HG02759 (cell line): ENCODE measurements at regions not wholly inside any gene's neighbourhood (a gene's known extent, or its start where the extent isn't known, plus 50 kb on each side); places are given as distances from the start of the nearest gene placed in this dataset.

Source experiments
- ATAC-seq: cut with Tn5 transposase; IDR thresholded peaks from one replicate; pipeline ENCODE4 v1.9.1; 2021; ENCODE audit warnings: mild to moderate bottlenecking, moderate library complexity; ENCODE audit not compliant: unreplicated experiment

- no peak for ATAC-seq
Observed at GRCh38 chr3:31364711-31365110, 168.0 kb upstream of the STT3B start.

- ATAC-seq, result no peak
Observed at GRCh38 chr3:31367518-31367917, 165.2 kb upstream of the STT3B start.

GRCh38 chr3:31369637-31370379 lies 162.9 kb upstream of the STT3B start:
- ATAC-seq, result no peak

- no peak for ATAC-seq
Observed at GRCh38 chr3:31370380-31370666, 162.4 kb upstream of the STT3B start.

GRCh38 chr3:31370681-31371080 lies 162.0 kb upstream of the STT3B start:
- ATAC-seq, result no peak

GRCh38 chr3:31371484-31372177 lies 161.1 kb upstream of the STT3B start:
- ATAC-seq, result no peak

GRCh38 chr3:31373681-31374080 lies 159.0 kb upstream of the STT3B start:
- no peak for ATAC-seq

GRCh38 chr3:31377045-31377642 lies 155.6 kb upstream of the STT3B start:
- no peak for ATAC-seq

- no peak for ATAC-seq
Observed at GRCh38 chr3:31378231-31378630, 154.5 kb upstream of the STT3B start.

- ATAC-seq, result no peak
Observed at GRCh38 chr3:31379598-31379997, 153.1 kb upstream of the STT3B start.

GRCh38 chr3:31382856-31383255 lies 149.9 kb upstream of the STT3B start:
- no peak for ATAC-seq

- ATAC-seq, result no peak
Observed at GRCh38 chr3:31384117-31384516, 148.6 kb upstream of the STT3B start.

GRCh38 chr3:31389939-31390338 lies 142.8 kb upstream of the STT3B start:
- ATAC-seq, result no peak

GRCh38 chr3:31390466-31390865 lies 142.3 kb upstream of the STT3B start:
- ATAC-seq, result no peak

GRCh38 chr3:31391150-31391549 lies 141.6 kb upstream of the STT3B start:
- ATAC-seq, result no peak

GRCh38 chr3:31392568-31392967 lies 140.2 kb upstream of the STT3B start:
- ATAC-seq, result no peak

- ATAC-seq, result no peak
Observed at GRCh38 chr3:31399271-31399670, 133.5 kb upstream of the STT3B start.

GRCh38 chr3:31402117-31402516 lies 130.6 kb upstream of the STT3B start:
- no peak for ATAC-seq

GRCh38 chr3:31403197-31403596 lies 129.5 kb upstream of the STT3B start:
- ATAC-seq, result no peak

GRCh38 chr3:31404871-31405270 lies 127.9 kb upstream of the STT3B start:
- no peak for ATAC-seq

GRCh38 chr3:31405515-31405914 lies 127.2 kb upstream of the STT3B start:
- ATAC-seq, result no peak

GRCh38 chr3:31406896-31407295 lies 125.8 kb upstream of the STT3B start:
- ATAC-seq, result no peak
